ENCODE measurements at regions not wholly inside any gene's neighbourhood (a gene's known extent, or its start where the extent isn't known, plus 50 kb on each side); places are given as distances from the start of the nearest gene placed in this dataset.

DNA sequence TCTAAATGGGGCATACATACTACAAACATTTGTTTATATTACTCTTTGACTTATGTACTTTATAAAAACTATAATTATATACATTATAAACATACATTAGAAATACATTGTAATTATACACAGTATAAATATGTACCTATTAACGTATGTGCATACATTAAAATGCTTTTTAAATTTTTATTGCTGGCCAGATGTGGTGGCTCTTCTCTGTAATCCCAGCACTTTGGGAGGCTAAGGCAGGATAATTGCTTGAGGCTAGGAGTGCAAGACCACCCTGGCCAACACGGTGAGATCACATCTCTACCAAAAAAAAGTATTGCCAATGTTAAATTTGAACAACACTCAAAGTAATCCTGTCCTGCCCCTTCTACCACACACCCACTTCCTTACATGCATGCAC is 1037.0 kb downstream of the GRM8 start:
- H3K4me2 ChIP-seq, result no peak overlapping the region
- H4K20me1 ChIP-seq (ENCODE audit: insufficient read depth, poor library complexity, severe bottlenecking), result no peaks in the 10 kb centered on the region
- no peak overlapping the region for H2AFZ ChIP-seq
- WGBS (ENCODE audit: low lambda C conversion rate, missing lambda C conversion rate), result 54% methylated on average over 2 of the region's 2 CpGs
- no peaks in the 10 kb centered on the region for H3K4me1 ChIP-seq (ENCODE audit: insufficient read depth)
- no peak for DNase-seq (ENCODE audit: low spot score)
- H3K79me2 ChIP-seq, result no peaks in the 10 kb centered on the region
- H3K36me3 ChIP-seq (replicated peaks; ENCODE audit: insufficient read depth, low read depth), result no peaks in the 10 kb centered on the region
- no peaks in the 10 kb centered on the region for H3K27me3 ChIP-seq
- H3K4me3 ChIP-seq, result no peak overlapping the region
- no peak for TF ChIP-seq EZH2phosphoT487 (IDR thresholded peaks at IDR 0.05; ENCODE audit: low read depth, severe bottlenecking, unreplicated experiment)
- TF ChIP-seq CTCF (IDR thresholded peaks at IDR 0.05; ENCODE audit: poor library complexity), result no peak
- no peak for TF ChIP-seq EZH2 (IDR thresholded peaks at IDR 0.05; ENCODE audit: borderline replicate concordance)
- no peaks in the 10 kb centered on the region for H3K9me2 ChIP-seq (replicated peaks; ENCODE audit: insufficient read depth)
- H3K9me3 ChIP-seq (ENCODE audit: low read depth), result no peaks in the 10 kb centered on the region
- no peak overlapping the region for H3K27ac ChIP-seq

- H3K36me3 ChIP-seq (replicated peaks; ENCODE audit: insufficient read depth, low read depth), result no peaks in the 10 kb centered on the region
- TF ChIP-seq EZH2phosphoT487 (IDR thresholded peaks at IDR 0.05; ENCODE audit: low read depth, severe bottlenecking, unreplicated experiment) (no peak), CTCF (IDR thresholded peaks at IDR 0.05; ENCODE audit: poor library complexity) (no peak), EZH2 (IDR thresholded peaks at IDR 0.05; ENCODE audit: borderline replicate concordance) (no peak)
- H2AFZ ChIP-seq, result no peak overlapping the region
- no peak overlapping the region for H3K4me2 ChIP-seq
- H4K20me1 ChIP-seq (ENCODE audit: insufficient read depth, poor library complexity, severe bottlenecking), result no peaks in the 10 kb centered on the region
- no peaks in the 10 kb centered on the region for H3K27me3 ChIP-seq
- WGBS (ENCODE audit: low lambda C conversion rate, missing lambda C conversion rate), result 74% methylated on average over 1 of the region's 1 CpG
- no peak overlapping the region for H3K27ac ChIP-seq
- DNase-seq (ENCODE audit: low spot score), result no peak
- no peaks in the 10 kb centered on the region for H3K9me2 ChIP-seq (replicated peaks; ENCODE audit: insufficient read depth)
- H3K79me2 ChIP-seq, result no peaks in the 10 kb centered on the region
- no peaks in the 10 kb centered on the region for H3K9me3 ChIP-seq (ENCODE audit: low read depth)
- no peaks in the 10 kb centered on the region for H3K4me1 ChIP-seq (ENCODE audit: insufficient read depth)
- no peak overlapping the region for H3K4me3 ChIP-seq
Measured at GRCh38 chr7:126213876-126214275, 1038.9 kb downstream of the GRM8 start.

DNA sequence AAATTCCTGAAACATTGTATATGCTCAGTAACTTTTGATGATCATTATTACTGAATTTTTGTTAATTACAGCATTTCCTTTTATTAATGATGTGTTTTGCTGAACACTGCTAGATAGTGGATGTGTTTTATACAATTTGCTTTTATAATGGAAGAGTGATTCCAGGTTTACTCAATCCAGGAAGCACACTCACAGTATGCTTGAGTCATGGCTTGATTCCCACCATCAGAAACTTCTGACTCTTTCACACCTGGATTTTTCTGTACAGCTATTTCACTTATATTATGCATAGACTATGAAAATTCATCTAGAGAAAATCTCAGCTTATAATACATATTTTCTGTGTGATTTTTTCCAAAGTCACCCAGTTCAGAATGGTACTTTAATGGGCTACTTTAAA is 1040.9 kb downstream of the GRM8 start:
- no peak overlapping the region for H3K4me2 ChIP-seq
- DNase-seq (ENCODE audit: low spot score), result no peak
- no peaks in the 10 kb centered on the region for H4K20me1 ChIP-seq (ENCODE audit: insufficient read depth, poor library complexity, severe bottlenecking)
- H3K9me3 ChIP-seq (ENCODE audit: low read depth), result no peaks in the 10 kb centered on the region
- H3K4me1 ChIP-seq (ENCODE audit: insufficient read depth), result no peaks in the 10 kb centered on the region
- no peaks in the 10 kb centered on the region for H3K36me3 ChIP-seq (replicated peaks; ENCODE audit: insufficient read depth, low read depth)
- TF ChIP-seq EZH2phosphoT487 (IDR thresholded peaks at IDR 0.05; ENCODE audit: low read depth, severe bottlenecking, unreplicated experiment) (no peak), CTCF (IDR thresholded peaks at IDR 0.05; ENCODE audit: poor library complexity) (no peak), EZH2 (IDR thresholded peaks at IDR 0.05; ENCODE audit: borderline replicate concordance) (no peak)
- H3K9me2 ChIP-seq (replicated peaks; ENCODE audit: insufficient read depth), result no peaks in the 10 kb centered on the region
- no peaks in the 10 kb centered on the region for H3K79me2 ChIP-seq
- H3K4me3 ChIP-seq, result no peak overlapping the region
- H3K27ac ChIP-seq, result no peak overlapping the region
- H3K27me3 ChIP-seq, result no peaks in the 10 kb centered on the region
- H2AFZ ChIP-seq, result no peak overlapping the region

GRCh38 chr7:126210707-126211106 is 1042.0 kb downstream of the GRM8 start:
- Histone ChIP-seq H4K20me1 (ENCODE audit: insufficient read depth, poor library complexity, severe bottlenecking) (no peaks in the 10 kb centered on the region), H3K27me3 (no peaks in the 10 kb centered on the region), H3K36me3 (replicated peaks; ENCODE audit: insufficient read depth, low read depth) (no peaks in the 10 kb centered on the region), H3K9me2 (replicated peaks; ENCODE audit: insufficient read depth) (no peaks in the 10 kb centered on the region), H3K4me1 (ENCODE audit: insufficient read depth) (no peaks in the 10 kb centered on the region), H3K9me3 (ENCODE audit: low read depth) (no peaks in the 10 kb centered on the region), H2AFZ (no peak overlapping the region), H3K27ac (no peak overlapping the region), H3K79me2 (no peaks in the 10 kb centered on the region), H3K4me3 (no peak overlapping the region), H3K4me2 (no peak overlapping the region)
- TF ChIP-seq EZH2phosphoT487 (IDR thresholded peaks at IDR 0.05; ENCODE audit: low read depth, severe bottlenecking, unreplicated experiment), result no peak
- TF ChIP-seq CTCF (IDR thresholded peaks at IDR 0.05; ENCODE audit: poor library complexity), result no peak
- no peak for TF ChIP-seq EZH2 (IDR thresholded peaks at IDR 0.05; ENCODE audit: borderline replicate concordance)
- DNase-seq (ENCODE audit: low spot score), result no peak

All from hepatocyte (in vitro differentiated cells).